ENCODE measurements at regions not wholly inside any gene's neighbourhood (a gene's known extent, or its start where the extent isn't known, plus 50 kb on each side); places are given as distances from the start of the nearest gene placed in this dataset.

DNA sequence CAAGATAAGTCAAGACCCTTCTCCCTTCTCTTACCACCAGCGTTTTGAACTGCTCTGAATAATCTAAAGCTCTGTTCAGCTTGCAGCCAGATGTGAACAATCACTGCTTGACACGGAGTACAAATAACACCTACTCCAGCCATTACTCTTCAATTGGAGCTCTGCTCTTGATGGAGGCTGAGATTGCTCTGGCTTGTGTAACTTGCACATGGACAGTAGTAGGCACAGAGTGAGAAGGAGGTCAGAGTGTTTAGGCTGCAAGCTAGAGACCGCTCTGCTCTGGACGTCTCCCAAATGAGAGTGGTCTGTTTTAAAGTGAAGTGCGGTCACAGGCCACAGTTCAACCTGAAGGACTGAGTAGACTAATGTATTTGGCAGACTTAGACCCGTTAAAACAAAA, 158.3 kb downstream of the HDGFL1 start:
- Histone ChIP-seq H3K4me3 (ENCODE audit: low read depth, low read length) (no peak overlapping the region), H3K36me3 (ENCODE audit: control insufficient read depth, insufficient read depth, low read length) (no peaks in the 10 kb centered on the region), H3K27me3 (ENCODE audit: control insufficient read depth, insufficient read depth, low read length) (no peaks in the 10 kb centered on the region)
- TF ChIP-seq CTCF (IDR thresholded peaks at IDR 0.05; ENCODE audit: insufficient read depth, low read length, poor library complexity, severe bottlenecking) = no peak
- DNase-seq (ENCODE audit: low read depth) = no peak

DNA sequence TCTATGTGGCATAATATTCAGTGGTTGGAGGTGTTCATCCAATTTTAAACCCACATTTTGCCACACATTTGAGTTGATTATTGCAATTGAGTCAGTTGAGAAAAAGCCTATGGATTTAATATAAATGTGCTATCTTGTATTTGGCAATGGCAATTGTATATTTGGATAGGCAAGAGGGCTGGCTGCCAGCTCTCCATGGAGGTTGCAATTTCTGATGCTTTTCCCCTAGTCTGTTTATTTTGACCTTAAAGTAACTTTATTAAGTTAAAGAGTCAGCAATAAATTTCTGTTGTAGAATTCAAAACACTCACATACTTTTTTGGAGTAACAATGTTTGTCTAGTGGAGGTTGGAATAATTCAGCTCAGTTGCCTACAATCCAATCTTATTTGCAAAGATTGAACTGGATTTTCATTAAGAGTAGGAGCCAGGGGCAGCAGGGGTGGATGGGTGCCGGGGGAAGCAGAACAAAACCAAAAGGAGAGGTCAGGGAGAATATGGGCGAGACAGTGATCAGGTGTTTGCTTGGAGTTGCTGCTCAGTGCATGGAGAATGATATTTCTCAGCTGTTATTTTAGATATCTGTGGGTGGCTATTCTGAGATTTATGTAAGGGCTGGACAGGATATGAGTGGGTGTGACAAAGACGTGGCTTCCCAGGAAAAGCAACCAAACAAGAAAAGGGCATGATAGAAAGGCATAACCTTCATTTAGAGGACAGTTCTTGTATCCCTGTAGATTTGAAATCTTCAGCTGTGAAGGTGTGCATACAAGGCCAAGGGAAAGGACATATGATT, 163.0 kb downstream of the HDGFL1 start:
- no peaks in the 10 kb centered on the region for H3K27me3 ChIP-seq (ENCODE audit: control insufficient read depth, insufficient read depth, low read length)
- no peak for TF ChIP-seq CTCF (IDR thresholded peaks at IDR 0.05; ENCODE audit: insufficient read depth, low read length, poor library complexity, severe bottlenecking)

GRCh38 chr6:22736740-22737139, 167.4 kb downstream of the HDGFL1 start:
- DNase-seq (ENCODE audit: low read depth) = no peak
- Histone ChIP-seq H3K4me3 (ENCODE audit: low read depth, low read length) (no peak overlapping the region), H3K27me3 (ENCODE audit: control insufficient read depth, insufficient read depth, low read length) (no peaks in the 10 kb centered on the region), H3K36me3 (ENCODE audit: control insufficient read depth, insufficient read depth, low read length) (no peaks in the 10 kb centered on the region)
- no peak for TF ChIP-seq CTCF (IDR thresholded peaks at IDR 0.05; ENCODE audit: insufficient read depth, low read length, poor library complexity, severe bottlenecking)

More for the DNA sequence above, 163.0 kb downstream of the HDGFL1 start:
- H3K36me3 ChIP-seq (ENCODE audit: control insufficient read depth, insufficient read depth, low read length) = no peaks in the 10 kb centered on the region
- no peak for DNase-seq (ENCODE audit: low read depth)
- H3K4me3 ChIP-seq (ENCODE audit: low read depth, low read length) = no peak overlapping the region

GRCh38 chr6:22737331-22737730, 168.0 kb downstream of the HDGFL1 start:
- peak; percentile 72 for TF ChIP-seq CTCF (IDR thresholded peaks at IDR 0.05; ENCODE audit: insufficient read depth, low read length, poor library complexity, severe bottlenecking)
- Histone ChIP-seq H3K36me3 (ENCODE audit: control insufficient read depth, insufficient read depth, low read length) (no peaks in the 10 kb centered on the region), H3K27me3 (ENCODE audit: control insufficient read depth, insufficient read depth, low read length) (no peaks in the 10 kb centered on the region), H3K4me3 (ENCODE audit: low read depth, low read length) (no peak overlapping the region)
- DNase-seq (ENCODE audit: low read depth) = no peak

GRCh38 chr6:22738194-22738593, 168.8 kb downstream of the HDGFL1 start:
- Histone ChIP-seq H3K36me3 (ENCODE audit: control insufficient read depth, insufficient read depth, low read length) (no peaks in the 10 kb centered on the region), H3K27me3 (ENCODE audit: control insufficient read depth, insufficient read depth, low read length) (no peaks in the 10 kb centered on the region), H3K4me3 (ENCODE audit: low read depth, low read length) (no peak overlapping the region)
- no peak for TF ChIP-seq CTCF (IDR thresholded peaks at IDR 0.05; ENCODE audit: insufficient read depth, low read length, poor library complexity, severe bottlenecking)
- no peak for DNase-seq (ENCODE audit: low read depth)

DNA sequence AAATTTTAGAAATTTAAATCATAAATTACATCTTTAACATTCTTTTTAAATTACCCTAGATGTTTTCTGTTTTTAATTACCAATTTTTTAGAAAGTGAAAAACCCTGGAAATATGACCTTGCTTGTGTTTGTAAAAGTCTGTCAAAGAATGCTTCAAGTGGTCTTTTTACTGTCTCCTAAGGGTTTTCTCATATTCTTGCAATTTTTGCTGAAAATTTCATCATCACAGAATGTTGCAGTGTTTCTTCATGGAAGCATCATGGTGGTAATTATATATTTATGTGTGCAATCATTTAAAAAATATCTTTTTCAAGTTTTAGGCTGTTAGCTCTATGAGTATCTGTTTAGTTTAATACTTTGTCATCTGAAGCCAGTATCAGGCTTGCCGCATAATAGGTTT, 178.2 kb downstream of the HDGFL1 start:
- TF ChIP-seq CTCF (IDR thresholded peaks at IDR 0.05; ENCODE audit: insufficient read depth, low read length, poor library complexity, severe bottlenecking) = no peak
- no peak for DNase-seq (ENCODE audit: low read depth)

More for the DNA sequence above, 178.2 kb downstream of the HDGFL1 start:
- no peaks in the 10 kb centered on the region for H3K27me3 ChIP-seq (ENCODE audit: control insufficient read depth, insufficient read depth, low read length)
- H3K4me3 ChIP-seq (ENCODE audit: low read depth, low read length) = no peak overlapping the region
- H3K36me3 ChIP-seq (ENCODE audit: control insufficient read depth, insufficient read depth, low read length) = no peaks in the 10 kb centered on the region

All from kidney epithelial cell (primary cell).